ENCODE measurements at regions not wholly inside any gene's neighbourhood (a gene's known extent, or its start where the extent isn't known, plus 50 kb on each side); places are given as distances from the start of the nearest gene placed in this dataset.
"Not testable (repeated sequence)": the region's sequence is repeated elsewhere in the genome, so short reads cannot be mapped to it uniquely, and the experiment has no call there.

- TF ChIP-seq POLR2A, SPI1 (IDR thresholded peaks at IDR 0.05; ENCODE audit: low read depth, low read length): not testable (repeated sequence)
Observed at GRCh38 chr18:8992500-8992899, 110.0 kb upstream of the NDUFV2 start.
